ENCODE measurements at regions not wholly inside any gene's neighbourhood (a gene's known extent, or its start where the extent isn't known, plus 50 kb on each side); places are given as distances from the start of the nearest gene placed in this dataset.

DNA sequence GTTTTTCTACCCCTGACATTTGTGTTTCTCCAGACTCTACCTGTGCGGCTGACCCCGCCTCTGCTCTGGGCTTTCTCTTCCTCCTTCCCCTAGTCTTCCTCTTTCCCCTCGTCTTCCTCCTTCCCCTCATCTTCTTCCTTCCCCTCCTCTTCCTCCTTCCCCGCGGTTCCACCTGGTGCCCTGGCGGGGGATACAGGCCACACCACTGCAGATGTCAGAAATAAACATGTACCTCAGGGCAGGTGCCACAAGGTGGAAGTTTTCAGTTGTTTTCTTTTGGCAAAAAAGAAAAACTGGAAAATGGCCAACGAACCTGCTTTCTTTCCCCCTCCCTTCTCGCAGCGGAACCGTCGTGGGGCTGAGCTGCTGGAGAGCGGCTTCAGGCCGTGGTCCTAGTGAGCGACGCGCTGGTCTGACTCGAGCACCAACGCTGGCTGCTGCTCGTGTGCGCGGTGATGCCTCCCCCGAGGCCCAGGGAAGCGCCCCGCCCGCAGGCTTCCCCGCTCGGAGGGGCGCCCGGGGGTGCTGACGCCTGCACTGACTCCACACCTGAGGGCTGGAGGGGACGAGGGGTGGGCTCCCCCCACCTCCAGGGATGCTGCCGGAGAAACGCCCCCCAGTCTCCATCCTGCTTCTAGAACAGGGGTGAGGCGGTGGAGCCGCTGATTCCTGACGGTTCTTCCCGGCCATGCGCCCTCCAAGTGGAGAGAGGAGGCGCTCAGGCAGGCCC, 83.7 kb upstream of the ZNF516 start:
- TF ChIP-seq, protein P1, sequence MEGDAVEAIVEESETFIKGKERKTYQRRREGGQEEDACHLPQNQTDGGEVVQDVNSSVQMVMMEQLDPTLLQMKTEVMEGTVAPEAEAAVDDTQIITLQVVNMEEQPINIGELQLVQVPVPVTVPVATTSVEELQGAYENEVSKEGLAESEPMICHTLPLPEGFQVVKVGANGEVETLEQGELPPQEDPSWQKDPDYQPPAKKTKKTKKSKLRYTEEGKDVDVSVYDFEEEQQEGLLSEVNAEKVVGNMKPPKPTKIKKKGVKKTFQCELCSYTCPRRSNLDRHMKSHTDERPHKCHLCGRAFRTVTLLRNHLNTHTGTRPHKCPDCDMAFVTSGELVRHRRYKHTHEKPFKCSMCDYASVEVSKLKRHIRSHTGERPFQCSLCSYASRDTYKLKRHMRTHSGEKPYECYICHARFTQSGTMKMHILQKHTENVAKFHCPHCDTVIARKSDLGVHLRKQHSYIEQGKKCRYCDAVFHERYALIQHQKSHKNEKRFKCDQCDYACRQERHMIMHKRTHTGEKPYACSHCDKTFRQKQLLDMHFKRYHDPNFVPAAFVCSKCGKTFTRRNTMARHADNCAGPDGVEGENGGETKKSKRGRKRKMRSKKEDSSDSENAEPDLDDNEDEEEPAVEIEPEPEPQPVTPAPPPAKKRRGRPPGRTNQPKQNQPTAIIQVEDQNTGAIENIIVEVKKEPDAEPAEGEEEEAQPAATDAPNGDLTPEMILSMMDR (IDR thresholded peaks at IDR 0.05), result no peak
- TF ChIP-seq EP300 (IDR thresholded peaks at IDR 0.05) (no peak), POLR2A (IDR thresholded peaks at IDR 0.05) (no peak), POLR2AphosphoS5 (IDR thresholded peaks at IDR 0.05) (no peak)

All from sigmoid colon (tissue), 4 donors.